Activated T-cell treated with anti-CD3 and anti-CD28 coated beads, Interleukin-2, amount 50 U/mL, for 1 hour (primary cell): ENCODE measurements at regions not wholly inside any gene's neighbourhood (a gene's known extent, or its start where the extent isn't known, plus 50 kb on each side); places are given as distances from the start of the nearest gene placed in this dataset.
"Not testable (repeated sequence)": the region's sequence is repeated elsewhere in the genome, so short reads cannot be mapped to it uniquely, and the experiment has no call there.

Experiments used
- DNase-seq: peaks from one replicate; pipeline ENCODE4 v3.0.0-alpha.2; 2020

GRCh38 chr10:5268743-5269142 lies 72.1 kb downstream of the AKR1C4 start:
- DNase-seq, result no peak

GRCh38 chr10:5269791-5270190 lies 73.2 kb downstream of the AKR1C4 start:
- no peak for DNase-seq

- no peak for DNase-seq
Observed at GRCh38 chr10:5271526-5271925, 74.9 kb downstream of the AKR1C4 start.

- DNase-seq, result no peak
Observed at GRCh38 chr10:5272065-5272803, 75.6 kb downstream of the AKR1C4 start.

- no peak for DNase-seq
Observed at GRCh38 chr10:5274795-5275194, 78.2 kb downstream of the AKR1C4 start.

GRCh38 chr10:5281356-5281755 lies 83.4 kb upstream of the UCN3 start:
- DNase-seq, result no peak

- no peak for DNase-seq
Observed at GRCh38 chr10:5282137-5282536, 82.6 kb upstream of the UCN3 start.

- DNase-seq, result peak; percentile 57
Observed at GRCh38 chr10:5283305-5284158, 81.2 kb upstream of the UCN3 start.

GRCh38 chr10:5284311-5285057 lies 80.3 kb upstream of the UCN3 start:
- no peak for DNase-seq

GRCh38 chr10:5285186-5285585 lies 79.6 kb upstream of the UCN3 start:
- no peak for DNase-seq

GRCh38 chr10:5288359-5288758 lies 76.4 kb upstream of the UCN3 start:
- no peak for DNase-seq

- not testable (repeated sequence) for DNase-seq
Observed at GRCh38 chr10:5289228-5289627, 75.5 kb upstream of the UCN3 start.

GRCh38 chr10:5291501-5292195 lies 73.1 kb upstream of the UCN3 start:
- peak; percentile 61 for DNase-seq

GRCh38 chr10:5292196-5292735 lies 72.5 kb upstream of the UCN3 start:
- peak; percentile 43 for DNase-seq

- peak; percentile 29 for DNase-seq
Observed at GRCh38 chr10:5292970-5293369, 71.8 kb upstream of the UCN3 start.

GRCh38 chr10:5293691-5294550 lies 70.8 kb upstream of the UCN3 start:
- peak; percentile 77 for DNase-seq

- peak; percentile 33 for DNase-seq
Observed at GRCh38 chr10:5297466-5297865, 67.3 kb upstream of the UCN3 start.

- no peak for DNase-seq
Observed at GRCh38 chr10:5297996-5298395, 66.8 kb upstream of the UCN3 start.

- no peak for DNase-seq
Observed at GRCh38 chr10:5299950-5300349, 64.8 kb upstream of the UCN3 start.

GRCh38 chr10:5303504-5303903 lies 61.3 kb upstream of the UCN3 start:
- no peak for DNase-seq

- DNase-seq, result no peak
Observed at GRCh38 chr10:5305374-5305773, 59.4 kb upstream of the UCN3 start.

GRCh38 chr10:5310914-5311313 lies 53.9 kb upstream of the UCN3 start:
- no peak for DNase-seq
